RWPE1 (cell line): ENCODE measurements at regions not wholly inside any gene's neighbourhood (a gene's known extent, or its start where the extent isn't known, plus 50 kb on each side); places are given as distances from the start of the nearest gene placed in this dataset.
"Not testable (repeated sequence)": the region's sequence is repeated elsewhere in the genome, so short reads cannot be mapped to it uniquely, and the experiment has no call there.

Source experiments
- CTCF ChIA-PET: fragments of 350-600 bp; sonication (Branson Sonifier 250); formaldehyde crosslinking; extraction: SDS; loops from one replicate; lab custom pipeline; 2021; lab: Yijun Ruan, JAX
- POLR2A ChIA-PET: fragments of 400-600 bp; formaldehyde crosslinking; extraction: SDS; loops from one replicate; lab custom pipeline; 2020; ENCODE audit warnings: antibody characterized with exemption; ENCODE audit not compliant: low non-redundant PET; lab: Yijun Ruan, JAX
- DNase-seq: peaks from one replicate; pipeline ENCODE4 v3.0.0; 2012; ENCODE audit warnings: low spot score
- H3K27ac ChIP-seq: fragments of 450-650 bp; 2 replicates; pipeline ENCODE4 v1.5.1; 2017
- CTCF ChIP-seq: fragments of 450-650 bp; conservative IDR thresholded peaks from 2 replicates; pipeline ENCODE4 v1.5.1; 2017; ENCODE audit warnings: low read depth, mild to moderate bottlenecking

- TF ChIP-seq CTCF = no peak
- ChIA-PET CTCF (no interaction called here), POLR2A (no interaction called here)
- H3K27ac ChIP-seq = no peak overlapping the region
- DNase-seq = no peak
Measured at GRCh38 chr12:71385155-71385554, 54.4 kb upstream of the LGR5 start.

GRCh38 chr12:71376711-71377355 is 62.8 kb upstream of the LGR5 start:
- CTCF ChIA-PET, DNase-seq, POLR2A ChIA-PET, H3K27ac ChIP-seq: not testable (repeated sequence)

- DNase-seq = no peak
- TF ChIP-seq CTCF = no peak
- H3K27ac ChIP-seq = no peak overlapping the region
- CTCF ChIA-PET = no interaction called here
- POLR2A ChIA-PET = no interaction called here
Measured at GRCh38 chr12:71371122-71371521, 68.5 kb upstream of the LGR5 start.

GRCh38 chr12:71360013-71360412 is 79.6 kb upstream of the LGR5 start:
- ChIA-PET POLR2A (no interaction called here), CTCF (no interaction called here)
- H3K27ac ChIP-seq = no peak overlapping the region
- no peak for DNase-seq
- no peak for TF ChIP-seq CTCF

GRCh38 chr12:71356569-71356968 is 83.0 kb upstream of the LGR5 start:
- CTCF ChIA-PET = no interaction called here
- no peak for TF ChIP-seq CTCF

GRCh38 chr12:71354871-71355270 is 84.7 kb upstream of the LGR5 start:
- ChIA-PET POLR2A (no interaction called here), CTCF (no interaction called here)
- DNase-seq = no peak
- H3K27ac ChIP-seq = no peak overlapping the region
- no peak for TF ChIP-seq CTCF

More at GRCh38 chr12:71356569-71356968, 83.0 kb upstream of the LGR5 start:
- POLR2A ChIA-PET = no interaction called here
- H3K27ac ChIP-seq = no peak overlapping the region
- DNase-seq = no peak

GRCh38 chr12:71353607-71354006 is 86.0 kb upstream of the LGR5 start:
- DNase-seq = no peak

More at GRCh38 chr12:71353607-71354006, 86.0 kb upstream of the LGR5 start:
- CTCF ChIA-PET = no interaction called here
- POLR2A ChIA-PET = no interaction called here
- H3K27ac ChIP-seq = no peak overlapping the region
- TF ChIP-seq CTCF = no peak
